Fibroblast of peridontal ligament (primary cell): ENCODE measurements at regions not wholly inside any gene's neighbourhood (a gene's known extent, or its start where the extent isn't known, plus 50 kb on each side); places are given as distances from the start of the nearest gene placed in this dataset.
"Not testable (repeated sequence)": the region's sequence is repeated elsewhere in the genome, so short reads cannot be mapped to it uniquely, and the experiment has no call there.

Source experiments
- DNase-seq: peaks from one replicate; pipeline ENCODE4 v3.0.0-alpha.2; 2010; ENCODE audit errors: extremely low read depth

DNA sequence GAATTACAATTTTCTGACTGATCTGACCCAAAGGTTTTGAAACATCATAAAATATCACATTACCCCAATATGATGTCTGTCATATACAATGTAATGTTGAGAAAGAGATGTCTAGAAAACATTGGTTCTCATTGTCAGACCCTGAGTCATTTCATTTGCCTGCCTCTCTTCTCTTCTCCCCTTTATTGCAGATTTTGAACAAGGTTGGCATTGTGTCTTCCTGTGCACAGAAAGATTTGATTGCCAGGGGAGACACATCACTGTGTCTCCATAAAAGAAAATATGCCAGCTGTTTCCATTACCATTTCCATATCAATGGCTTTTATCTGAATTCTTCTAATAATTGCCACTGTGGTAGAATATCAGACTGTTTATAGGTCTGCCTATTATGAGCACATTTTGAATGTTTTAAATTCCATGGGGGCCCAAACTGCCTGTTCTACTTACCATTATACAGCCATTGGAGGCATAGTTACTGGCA is 65.6 kb downstream of the IFI44 start:
- peak; percentile 57 for DNase-seq

DNA sequence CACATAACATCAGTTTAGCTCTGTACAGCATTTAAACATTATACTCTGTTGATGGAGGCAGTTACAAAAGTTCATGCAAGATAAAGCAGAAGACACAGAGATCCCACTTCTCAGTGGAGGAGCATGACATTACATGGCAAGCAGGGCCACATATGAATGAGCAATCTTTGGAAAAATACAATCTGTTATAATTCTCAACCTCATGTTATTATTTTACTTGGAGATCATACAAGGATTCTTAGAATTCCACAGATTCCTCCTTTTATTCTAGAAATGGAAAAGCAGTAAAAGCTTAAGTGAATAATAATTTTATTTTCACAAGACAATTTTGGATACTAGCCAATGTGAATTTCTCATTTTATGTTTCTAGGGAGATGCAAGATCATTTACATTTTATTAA is 66.6 kb downstream of the IFI44 start:
- peak; percentile 71 for DNase-seq

DNA sequence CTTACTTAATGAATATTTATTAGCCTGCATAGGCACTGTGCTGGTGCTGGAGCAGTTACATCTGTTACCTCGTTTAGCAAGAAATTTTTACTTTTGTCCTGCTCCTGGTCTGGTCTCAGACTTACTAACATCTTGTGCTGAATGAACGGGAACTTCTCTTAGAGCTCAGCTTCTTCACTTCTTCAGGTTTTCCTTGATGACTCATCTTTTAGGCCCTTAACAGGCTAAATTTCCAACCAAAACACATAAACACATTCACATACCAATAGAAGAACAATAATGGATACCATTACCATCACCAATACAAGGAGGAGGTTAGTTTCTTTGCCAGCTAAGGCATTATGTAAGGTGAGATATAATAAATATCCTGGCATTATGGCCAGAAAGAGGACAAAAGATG is 68.9 kb downstream of the IFI44 start:
- DNase-seq, result peak; percentile 31

DNA sequence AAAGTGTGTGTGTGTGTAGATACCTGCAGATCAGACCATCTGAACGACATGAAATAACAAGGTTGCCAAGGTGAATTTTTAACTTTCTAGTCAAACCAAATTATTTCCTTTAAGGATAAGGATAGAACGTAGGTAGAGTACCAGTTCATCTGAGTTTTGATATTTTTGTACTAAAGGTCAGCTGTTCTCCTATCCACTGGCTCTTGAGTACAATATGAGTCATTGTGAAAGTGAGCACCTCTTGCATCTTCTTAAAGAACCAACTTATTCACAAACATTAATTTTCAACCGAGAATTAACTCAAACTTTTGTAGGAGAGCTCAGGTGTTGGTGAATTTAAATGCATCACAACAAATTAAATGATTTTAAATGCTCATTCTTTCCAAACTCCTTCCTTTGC is 71.5 kb downstream of the IFI44 start:
- DNase-seq, result no peak

DNA sequence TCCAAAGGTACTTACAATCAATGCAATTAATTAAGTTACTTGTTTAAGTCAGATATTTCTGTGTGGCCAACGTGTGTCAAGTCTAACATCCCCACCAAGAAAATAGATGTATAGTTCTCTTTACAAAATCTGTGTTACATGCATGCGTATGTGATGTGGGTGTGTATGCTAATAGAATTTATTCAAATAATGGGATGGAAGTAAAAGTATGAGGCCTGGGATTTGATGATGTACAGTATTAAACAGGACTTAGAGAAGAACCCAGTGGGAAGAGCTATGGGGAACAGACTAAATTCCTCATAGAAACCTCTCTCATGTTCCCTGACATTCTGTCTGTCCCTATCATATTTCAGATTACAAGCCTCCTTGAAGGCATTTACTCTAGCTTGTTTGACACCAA is 72.5 kb downstream of the IFI44 start:
- no peak for DNase-seq

DNA sequence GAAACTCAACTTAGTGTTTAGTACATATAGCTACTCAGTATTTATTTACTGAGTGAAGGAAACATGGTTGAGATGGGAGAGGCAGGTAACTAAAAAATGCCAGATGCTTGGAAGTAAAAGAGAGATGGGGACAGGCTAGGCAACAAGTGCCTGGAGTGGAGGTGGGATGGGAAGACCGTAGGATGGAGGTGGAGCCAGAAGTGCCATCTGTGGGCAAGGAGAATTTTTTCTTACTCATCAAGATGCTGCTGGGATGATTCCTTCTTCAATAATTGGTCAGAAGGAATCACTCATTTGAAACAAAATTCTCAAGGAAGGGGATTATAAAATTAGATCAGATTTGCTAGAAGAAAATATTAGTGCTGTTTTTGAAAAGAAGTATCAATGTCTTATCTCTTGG is 72.9 kb downstream of the IFI44 start:
- DNase-seq, result no peak

DNA sequence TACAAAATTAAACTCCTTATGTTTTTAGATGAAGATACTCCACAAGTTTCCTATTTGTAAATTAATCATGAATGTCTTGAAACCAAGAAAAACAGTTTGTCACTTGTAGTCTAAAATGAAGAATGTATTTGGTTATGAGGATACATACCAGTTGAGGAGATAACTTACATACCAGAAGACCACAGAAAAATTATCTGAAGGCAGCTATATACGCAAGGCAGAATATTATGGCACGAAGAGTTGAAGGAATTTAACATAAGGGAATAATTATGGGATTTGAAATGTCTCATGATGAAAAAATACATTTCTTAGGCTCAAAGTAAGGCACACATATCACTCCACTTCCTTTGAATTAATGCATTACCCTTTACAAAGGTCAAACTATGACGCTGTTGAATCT is 73.3 kb downstream of the IFI44 start:
- peak; percentile 92 for DNase-seq

DNA sequence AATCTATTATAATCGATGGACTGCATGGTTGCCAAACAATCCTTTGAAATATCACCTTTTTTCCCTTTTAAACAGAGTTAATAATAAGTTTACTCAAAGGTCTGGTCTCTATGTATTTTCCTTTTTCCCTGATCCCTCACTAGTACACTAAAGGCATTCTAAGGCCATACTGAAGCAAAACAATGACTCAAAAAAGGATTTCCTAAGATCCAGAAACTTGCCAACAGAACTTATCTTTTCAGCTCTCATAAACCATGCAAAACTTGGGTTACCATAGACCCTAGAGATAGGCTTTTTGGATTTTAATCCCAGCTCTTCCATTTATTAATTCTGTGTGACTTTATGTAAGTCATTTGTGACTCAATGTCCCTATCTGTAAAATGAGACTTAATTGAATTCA is 77.1 kb downstream of the IFI44 start:
- DNase-seq, result peak; percentile 72

DNA sequence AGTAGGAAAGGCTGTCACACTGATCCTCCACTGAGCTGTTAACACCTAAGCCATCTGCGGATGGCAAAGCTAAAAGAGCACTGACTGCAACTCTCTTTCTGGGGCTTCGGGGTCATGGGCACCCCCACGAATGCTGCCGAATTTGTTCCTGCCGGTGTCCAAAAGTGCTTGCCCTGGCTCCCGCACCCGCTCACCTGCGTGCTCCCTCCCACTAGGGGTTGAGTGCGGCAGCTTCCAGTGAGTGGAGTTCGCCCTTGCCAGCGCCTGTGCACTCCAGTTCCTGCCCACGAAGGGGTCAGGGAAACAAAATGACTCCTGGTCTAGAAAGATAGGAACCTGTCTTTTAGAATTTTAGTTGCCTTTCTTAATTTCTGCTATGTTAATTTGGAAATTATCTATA is 78.7 kb downstream of the IFI44 start:
- DNase-seq, result no peak

DNA sequence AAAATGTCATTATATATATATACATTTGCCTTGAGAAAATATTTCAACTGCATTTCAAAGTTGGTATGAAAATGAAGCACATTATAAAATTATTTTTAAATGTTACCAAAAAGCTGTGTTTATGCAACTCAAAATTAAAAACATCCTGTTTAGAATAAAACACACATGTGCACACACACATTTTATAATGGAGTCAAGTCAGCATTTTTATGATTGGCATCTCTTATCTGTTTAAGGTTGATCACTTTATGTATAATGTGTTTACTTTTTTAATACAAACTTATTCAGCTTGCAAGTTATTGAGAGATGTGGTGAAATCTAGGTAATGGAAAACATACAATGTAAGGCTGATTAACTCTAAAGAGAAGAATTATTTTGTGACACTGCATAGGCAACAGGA is 80.4 kb downstream of the IFI44 start:
- no peak for DNase-seq

DNA sequence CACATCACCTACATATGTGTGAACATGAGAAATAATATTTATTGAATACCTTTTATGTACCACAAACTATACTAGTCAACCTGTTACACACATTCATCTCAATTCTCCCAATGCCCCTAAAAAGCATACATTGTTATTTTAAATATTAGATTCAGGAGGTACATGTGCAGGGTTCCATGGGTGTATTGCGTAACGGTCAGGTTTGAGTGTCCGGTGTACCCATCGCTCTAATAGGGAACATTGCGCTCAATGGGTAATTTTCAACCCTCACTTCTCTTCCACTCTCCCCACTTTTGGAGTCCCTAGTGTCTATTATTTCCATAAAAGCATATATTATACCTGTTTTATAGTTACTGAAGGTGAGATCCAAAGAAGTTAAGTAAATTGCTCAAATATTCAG is 82.0 kb downstream of the IFI44 start:
- DNase-seq, result no peak

DNA sequence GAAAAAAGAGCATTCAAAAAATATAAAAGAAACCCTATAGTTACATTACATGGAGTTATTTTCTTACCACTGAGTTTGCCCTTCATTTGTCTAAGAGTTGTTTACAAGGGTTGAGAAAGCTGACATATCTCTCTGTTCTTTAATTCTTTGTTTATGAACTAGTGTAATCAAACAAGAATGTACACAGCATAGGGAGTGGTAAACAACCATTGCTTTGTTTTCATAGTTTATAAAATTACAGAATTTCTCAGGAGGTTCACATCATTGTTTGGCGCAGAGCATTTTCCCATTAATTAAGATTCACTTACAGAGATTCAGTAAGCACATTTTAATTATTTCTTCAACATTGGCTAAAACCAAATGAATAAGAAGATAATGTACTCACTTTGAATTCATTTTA is 87.6 kb downstream of the IFI44 start:
- DNase-seq, result no peak

DNA sequence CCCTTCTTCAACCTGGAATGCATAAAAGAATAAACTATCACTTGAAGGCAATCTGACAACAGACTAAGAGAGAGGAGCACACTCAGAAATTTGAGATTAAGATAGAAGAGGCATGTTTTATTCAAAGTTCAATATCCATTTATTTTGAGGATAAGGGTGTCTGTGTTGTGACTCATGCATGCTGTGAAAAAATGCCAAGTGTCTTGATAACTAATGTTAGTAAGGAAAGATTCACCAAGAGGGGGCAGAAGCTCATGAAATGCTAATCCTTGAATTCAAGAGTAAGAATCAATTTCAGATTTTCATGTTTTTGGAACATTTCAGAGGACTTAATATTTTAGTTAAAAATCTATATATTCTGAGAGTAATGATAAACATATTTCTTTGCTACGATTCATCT is 94.0 kb downstream of the IFI44 start:
- DNase-seq, result peak; percentile 68

DNA sequence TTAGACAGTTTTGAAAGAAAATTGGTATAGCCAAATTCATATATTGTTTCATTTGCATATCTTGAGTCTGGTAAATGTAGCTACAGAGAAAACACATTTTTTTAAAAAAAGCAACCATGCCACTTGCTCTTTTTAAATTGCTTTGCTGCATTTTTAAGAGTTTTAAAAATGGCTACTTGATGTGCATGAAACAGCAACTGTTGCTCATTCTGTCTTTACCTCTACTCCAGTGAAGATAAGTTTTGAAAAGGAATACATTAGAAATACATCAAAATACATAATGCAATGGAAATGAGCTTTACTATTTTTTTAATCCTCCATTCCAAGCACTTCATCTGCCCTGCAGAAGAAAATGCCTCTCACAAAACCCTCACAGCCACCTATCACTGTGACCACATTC is 95.5 kb downstream of the IFI44 start:
- DNase-seq, result no peak

DNA sequence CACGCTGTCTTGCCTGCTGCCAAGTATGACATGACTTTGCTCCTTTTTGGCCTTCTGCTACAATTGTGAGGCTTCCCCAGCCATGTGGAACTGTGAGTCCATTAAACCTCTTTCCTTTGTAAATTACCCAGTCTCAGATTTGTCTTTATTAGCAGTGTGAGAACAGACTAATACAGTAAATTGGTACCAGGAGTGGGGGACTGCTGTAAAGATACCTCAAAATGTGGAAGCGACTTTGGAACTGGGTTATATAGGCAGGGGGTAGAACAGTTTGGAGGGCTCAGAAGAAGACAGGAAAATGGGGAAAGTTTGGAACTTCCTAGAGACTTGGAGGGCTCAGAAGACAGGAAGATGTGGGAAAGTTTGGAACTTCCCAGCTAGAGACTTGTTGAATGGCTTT is 104.0 kb downstream of the IFI44 start:
- not testable (repeated sequence) for DNase-seq

DNA sequence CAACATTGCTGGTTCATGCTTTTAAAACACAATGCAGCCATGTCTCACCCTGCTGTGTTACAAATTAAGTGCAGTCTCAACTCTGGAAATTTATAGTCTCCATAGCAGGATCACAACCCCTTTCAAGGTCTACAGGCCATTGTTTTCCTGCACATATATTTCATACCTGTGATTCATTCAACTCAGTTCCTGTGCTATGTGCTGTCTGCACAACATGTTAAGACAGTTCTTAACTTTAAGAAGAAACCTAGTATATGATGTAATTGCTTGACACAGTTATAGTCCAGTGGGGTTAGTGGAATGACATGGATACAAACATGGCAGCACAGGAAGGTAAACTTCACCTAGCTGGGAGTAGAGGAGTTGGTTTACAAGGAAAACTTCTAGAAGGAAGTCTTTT is 106.4 kb downstream of the IFI44 start:
- no peak for DNase-seq

DNA sequence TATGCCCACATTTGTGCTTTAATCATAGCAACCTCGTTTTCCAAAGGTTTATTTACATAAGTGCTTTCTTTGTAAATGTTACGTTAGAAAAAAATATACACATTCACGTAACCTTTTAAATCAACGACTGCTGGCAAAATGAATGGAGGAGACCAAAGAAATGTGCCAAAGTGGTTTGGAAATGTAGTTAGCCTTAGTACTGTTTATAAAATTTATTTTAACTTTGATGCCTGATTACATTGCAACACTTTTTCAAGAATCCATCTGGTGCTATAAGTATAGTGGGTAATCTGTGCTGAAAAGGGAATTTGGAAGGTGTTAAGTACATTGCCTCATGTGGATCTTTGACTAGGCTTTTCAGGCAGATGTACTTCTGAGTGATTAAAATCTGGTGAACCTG is 108.9 kb downstream of the IFI44 start:
- DNase-seq, result peak; percentile 74

DNA sequence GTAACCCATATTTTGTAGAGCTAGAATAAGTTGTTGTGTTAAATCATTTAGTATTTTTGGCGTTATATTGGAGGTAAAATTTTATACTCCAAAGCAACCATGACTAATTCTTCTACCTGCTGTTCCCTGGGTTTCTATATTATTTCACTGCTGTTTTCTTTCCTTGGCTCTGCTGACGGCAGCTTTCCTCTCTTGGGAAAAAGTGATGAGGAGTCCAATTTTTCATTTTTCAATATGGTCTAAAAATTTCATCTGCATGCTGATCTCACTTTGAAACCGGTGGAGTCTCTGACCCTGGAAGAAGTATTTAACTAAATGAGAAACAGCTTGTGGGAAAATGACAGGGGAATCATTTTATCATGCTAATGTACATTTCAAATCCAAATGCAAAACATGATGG is 110.2 kb downstream of the IFI44 start:
- DNase-seq, result no peak

DNA sequence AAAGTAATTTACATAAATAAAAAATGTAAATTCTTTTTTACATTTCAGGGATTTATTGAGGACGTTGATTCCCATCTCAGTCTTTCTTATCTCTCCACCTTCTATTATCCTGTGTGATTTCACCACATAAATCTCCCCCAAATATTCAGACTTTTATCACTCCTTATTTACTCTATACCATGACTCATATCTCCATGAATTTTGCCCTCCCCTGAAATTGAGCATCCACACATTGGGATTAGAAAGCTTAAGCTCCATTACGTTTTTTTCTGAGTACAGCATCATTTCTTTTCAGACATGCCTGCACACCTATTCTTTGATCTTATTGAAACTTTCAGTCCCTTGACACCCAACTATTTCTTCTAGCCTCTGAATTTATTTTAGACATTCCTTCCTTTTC is 111.2 kb downstream of the IFI44 start:
- DNase-seq, result no peak

DNA sequence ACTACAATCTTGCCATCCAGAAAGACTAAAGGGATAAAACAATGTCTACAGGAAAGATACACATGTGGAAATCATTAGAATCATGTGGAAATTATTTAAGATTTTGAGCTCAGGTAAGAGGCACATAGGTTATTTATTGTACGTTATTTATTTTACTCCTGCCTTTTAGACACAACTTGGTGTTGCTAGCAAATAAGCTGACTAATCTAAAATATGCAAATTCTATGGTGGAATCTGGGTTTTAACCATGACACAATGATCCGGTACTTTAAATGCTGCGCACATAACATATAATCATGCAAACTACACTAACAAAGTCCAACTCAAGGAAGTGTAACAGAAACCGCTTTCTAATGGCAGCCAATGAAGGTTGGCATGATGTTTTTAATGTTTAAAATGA is 112.5 kb downstream of the IFI44 start:
- DNase-seq, result no peak

DNA sequence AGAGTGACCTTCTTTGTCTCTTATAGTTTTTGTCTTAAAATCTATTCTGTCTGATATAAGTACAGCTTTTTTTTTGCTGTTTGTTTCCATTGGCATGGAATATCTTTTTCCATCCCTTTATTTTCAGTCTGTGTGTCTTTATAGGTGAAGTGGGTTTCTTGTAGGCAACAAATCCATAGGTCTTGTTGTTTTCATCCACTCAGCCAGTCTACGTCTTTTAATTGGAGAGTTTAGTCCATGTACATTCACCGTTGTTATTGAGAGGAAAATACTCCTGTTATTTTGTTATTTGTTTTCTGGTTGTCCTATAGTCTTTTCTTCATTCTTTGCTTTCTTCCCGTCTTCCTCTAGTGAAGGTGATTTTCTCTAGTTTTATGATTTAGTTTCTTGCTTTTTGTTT is 115.9 kb downstream of the IFI44 start:
- no peak for DNase-seq

DNA sequence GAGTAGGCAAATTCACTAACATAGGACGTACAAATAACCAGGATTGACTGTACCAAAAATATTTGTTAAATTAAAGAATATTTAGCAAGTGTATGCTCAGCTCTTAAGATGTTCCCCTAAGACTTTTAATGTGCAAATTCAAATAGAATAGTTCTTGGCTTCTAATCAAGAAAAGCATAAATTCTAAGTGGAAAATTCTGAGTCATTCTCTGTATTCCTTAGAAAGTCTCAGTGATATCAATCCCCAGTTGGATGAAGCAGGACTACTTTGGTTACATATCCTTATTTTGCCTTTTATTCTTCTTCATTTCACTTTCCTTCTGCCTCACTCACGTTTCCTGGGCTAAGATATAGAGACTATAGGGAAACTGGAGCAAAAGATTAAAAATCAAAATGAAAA is 130.2 kb downstream of the IFI44 start:
- DNase-seq, result peak; percentile 78

DNA sequence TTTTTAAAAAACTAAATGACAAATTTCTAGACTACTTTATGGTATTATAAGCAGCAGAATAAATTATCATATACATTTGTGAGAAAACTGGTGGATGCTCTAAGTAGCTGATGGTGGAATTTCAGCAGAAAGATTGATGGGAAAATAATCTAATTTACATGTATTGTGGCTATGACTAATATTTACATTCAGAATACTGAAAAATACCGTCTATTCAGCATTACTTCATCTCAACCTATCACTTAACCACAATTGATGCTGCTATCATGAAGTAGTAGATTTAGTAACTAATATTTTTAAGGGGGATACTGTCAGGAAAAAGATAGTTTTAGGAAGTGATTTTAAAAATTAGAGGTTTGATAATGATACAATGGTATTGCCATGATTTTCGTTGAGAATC is 137.9 kb downstream of the IFI44 start:
- no peak for DNase-seq

DNA sequence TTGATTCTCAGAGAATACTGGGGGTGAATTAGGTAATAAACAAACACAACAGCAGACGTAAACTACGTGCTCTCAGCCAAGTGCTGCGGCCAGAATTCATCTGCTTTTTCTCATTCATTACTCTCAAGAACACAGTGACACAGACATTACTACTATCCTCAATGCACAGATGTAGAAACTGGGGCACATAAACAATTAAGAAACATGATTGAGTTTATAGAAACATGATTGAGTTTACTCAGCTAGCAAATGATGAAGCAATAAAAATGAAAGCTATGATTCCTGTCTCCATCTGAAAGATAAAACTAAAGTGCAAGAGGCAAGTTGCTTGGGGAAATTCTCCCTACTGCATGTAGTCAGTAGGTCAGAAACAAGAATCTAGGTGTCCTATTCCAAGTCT is 140.5 kb downstream of the IFI44 start:
- DNase-seq, result peak; percentile 12

DNA sequence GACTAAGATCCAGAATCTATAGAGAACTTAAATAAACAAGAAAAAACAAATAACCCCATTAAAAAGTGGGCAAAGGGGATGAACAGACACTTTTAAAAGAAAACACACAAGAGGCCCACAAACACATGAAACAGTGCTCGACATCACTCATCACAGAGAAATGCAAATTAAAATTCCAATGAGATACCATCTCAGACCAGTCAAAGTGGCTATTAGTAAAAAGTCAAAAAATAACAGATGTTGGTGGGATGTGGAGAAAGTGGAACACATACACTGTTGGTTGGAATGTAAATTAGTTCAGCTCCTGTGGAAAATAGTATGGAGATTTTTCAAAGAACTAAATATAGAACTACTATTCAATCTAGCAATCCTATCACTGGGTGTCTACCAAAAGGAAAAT is 143.1 kb downstream of the IFI44 start:
- DNase-seq, result peak; percentile 10
